HS-5 (cell line): ENCODE measurements at regions not wholly inside any gene's neighbourhood (a gene's known extent, or its start where the extent isn't known, plus 50 kb on each side); places are given as distances from the start of the nearest gene placed in this dataset.
A peak's percentile ranks its signal among the peaks of the same experiment; 100 is the strongest.

Source experiments
- DNase-seq: peaks from one replicate; pipeline ENCODE4 v3.0.0-alpha.2; 2012; ENCODE audit warnings: low read depth

GRCh38 chr2:238963161-238963970 lies 115.5 kb downstream of the TWIST2 start:
- no peak for DNase-seq

- no peak for DNase-seq
These were observed 116.1 kb downstream of the TWIST2 start for GRCh38 chr2:238963971-238964328.

DNA sequence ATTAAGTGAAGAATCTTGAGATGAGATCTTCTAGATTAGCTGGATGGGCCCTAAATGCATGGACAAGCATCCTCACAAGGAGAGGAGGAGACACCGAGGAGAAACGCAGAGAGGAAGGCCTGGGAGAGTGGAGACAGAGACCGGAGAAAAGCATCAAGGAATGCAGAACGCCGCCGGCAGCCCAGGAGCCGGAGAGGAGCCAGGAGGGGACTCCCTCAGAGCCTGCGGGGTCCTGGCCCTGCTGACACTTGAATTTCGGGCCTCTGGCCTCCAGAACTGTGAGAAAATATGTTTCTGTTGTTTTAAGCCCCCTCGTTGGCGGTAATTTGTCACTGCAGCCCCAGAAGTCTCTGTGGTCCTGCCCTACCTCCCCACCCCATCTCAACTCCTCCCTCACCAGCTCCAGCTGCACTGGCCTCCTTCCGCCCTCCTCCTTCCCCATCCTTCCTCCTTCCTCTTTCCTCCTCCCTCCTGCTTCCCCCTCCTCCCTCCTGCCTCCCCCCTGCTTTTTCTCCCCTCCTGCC lies 116.7 kb downstream of the TWIST2 start:
- no peak for DNase-seq

- no peak for DNase-seq
These were observed 117.6 kb downstream of the TWIST2 start for GRCh38 chr2:238965371-238966071.

DNA sequence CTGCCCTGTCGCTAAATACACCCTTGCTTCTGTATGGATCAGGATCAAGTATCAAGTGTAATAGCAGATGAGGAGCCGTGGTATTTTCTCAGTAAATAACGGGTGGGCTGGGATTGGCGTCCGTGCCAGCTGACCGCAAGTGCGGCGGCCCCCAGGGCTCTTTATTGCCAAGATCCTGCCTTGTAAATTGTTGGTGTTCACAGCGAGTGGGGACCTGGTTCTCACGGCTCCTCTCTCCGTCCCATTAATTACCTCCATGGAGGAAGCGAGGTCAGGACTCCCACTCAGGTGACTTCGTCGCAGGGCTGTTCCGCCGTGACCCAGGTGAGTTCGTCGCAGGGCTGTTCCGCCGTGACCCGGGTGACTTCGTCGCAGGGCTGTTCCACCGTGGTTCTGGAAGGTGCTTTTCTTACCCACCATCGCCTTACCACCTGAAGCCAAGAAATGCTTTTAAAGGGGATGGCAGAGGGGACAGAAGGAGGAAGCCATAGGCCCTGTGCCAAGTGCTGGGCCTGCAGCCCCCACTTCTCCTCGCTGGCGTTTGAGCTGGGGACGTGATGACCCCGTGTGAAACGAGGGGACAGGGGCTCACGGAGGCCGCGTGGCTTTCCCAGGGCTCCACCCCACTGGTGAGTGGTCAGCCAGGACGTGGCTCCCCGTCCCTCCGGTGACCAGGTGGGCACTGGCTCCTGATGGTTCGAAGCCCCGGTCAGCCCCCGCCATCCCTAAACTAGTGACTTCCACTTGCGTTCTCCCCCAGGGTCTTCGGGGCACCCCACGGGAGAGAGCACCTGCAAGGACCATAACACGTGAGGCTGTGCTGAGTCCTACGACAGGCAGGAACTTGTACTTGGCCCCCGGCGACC lies 118.4 kb downstream of the TWIST2 start:
- DNase-seq: no peak

GRCh38 chr2:238967031-238967977 lies 119.4 kb downstream of the TWIST2 start:
- DNase-seq: no peak

- no peak for DNase-seq
These were observed 120.1 kb downstream of the TWIST2 start for GRCh38 chr2:238967978-238968360.

DNA sequence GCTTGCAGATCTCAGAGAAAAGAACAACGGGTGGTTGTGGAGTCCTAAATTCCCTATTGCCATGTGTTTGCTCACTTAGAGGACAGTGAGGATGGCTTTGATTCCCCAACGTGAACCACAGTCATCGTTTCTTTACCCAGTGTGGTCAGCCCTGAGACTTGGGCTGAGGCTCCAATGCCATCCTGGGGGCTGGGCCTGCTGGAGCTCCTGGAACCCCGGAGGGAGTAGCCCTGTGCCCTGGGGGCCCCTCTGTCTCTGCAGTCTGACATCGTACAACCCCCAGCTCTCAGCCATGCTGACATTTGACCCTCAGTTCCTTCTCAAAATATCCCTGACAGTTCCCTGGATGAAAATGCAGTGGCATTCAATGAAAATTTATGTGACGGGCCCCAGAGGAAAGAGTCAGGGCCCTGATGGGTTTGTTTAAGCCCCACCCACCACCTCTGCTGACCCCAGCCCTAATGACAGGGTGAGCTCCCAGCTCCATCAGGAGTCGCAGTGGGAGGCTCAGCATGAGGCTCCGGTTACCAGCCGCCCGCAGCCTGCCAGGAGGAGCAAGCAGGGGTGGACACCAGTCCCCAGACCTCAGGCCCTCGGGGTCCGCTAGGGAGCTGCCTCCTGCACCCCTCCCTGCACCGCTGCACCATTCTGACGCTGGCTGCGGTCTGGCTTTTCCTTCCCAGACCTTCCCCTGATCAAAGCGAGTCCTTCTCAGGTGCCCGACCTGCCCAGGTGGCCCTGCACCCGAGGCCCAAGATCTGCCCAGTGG lies 120.9 kb downstream of the TWIST2 start:
- no peak for DNase-seq

- no peak for DNase-seq
These were observed 122.0 kb downstream of the TWIST2 start for GRCh38 chr2:238969857-238970256.

DNA sequence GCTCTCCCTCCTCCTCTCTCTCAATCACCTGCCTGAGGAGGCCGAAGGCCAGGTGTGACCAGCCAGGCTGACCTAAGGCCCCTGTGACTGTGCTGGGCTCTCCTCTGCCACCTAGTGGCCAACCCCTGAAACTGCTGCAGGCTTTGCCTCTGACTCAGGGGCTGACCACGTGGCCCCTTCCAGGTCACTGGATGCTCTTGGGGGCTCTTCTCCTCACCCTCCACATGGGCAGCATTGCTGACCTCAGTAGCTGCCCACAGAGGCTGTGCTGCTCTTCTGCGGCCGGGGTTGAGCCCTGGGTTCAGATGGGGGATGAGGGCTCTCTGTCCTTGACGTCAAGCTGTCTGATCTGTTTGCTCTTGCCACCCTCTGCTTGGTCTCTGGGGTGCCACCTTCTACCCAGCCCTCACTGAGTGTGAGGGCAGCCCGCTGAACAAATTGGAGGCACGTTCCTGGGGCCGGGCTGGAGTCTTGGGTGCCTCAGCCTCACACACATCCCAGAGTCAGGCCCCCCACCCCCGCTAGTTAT lies 122.7 kb downstream of the TWIST2 start:
- DNase-seq: no peak

DNA sequence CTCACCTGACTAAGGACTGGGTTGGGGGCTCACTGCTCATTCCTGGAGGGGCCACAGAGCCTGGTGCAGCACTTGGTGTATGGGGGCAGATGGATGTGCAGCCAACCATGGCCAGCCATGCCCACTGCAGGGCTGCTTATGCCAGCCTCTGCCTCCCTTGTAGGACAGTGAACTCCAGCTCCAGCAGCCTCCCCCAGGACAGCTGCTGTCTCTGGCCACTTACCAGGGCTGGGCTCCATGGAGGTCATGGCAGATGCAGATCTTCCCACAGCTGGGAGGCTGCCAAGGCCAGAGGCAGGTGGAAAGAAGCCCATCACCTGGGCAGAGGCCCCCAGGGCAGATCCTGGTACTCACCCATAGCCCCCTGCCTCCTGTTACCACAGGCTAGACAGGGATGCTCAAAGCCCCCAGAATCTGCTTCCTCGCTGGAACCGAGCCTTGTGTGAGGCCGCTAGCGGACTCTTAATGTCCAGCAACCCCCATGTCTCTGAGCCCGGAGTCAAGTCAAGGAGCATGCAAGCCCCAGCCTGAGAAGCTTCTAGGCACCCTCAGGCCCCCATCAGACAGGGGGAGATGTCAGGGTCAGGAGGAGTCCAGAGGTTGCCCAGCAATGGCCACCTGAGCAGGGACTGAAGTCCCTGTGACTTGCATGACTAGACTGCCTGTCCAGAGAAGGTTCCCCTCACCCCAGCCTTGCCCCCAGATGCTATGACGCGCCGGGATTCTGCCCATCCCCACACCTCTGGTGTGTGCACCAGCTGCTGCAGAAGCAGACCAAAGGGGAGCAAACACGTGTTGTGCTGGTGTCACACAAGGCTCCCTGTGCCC lies 123.6 kb downstream of the TWIST2 start:
- DNase-seq: no peak

DNA sequence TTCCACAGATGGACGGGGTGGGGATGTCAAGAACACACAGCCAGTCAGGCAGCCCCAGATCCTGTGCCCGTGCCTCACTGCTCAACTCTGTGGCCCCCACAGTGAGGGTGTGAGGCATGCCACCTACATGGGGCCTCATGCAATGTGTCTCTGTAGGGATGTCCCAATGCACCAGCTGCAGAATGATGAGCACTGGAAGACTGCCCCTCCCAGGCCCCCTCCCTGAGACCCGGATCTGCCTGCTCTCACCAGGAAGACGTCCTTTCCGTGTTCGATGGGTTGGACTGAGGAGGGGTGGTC lies 124.2 kb downstream of the TWIST2 start:
- DNase-seq: no peak

GRCh38 chr2:238973038-238973739 lies 125.3 kb downstream of the TWIST2 start:
- DNase-seq: no peak

GRCh38 chr2:238974081-238974480 lies 126.2 kb downstream of the TWIST2 start:
- no peak for DNase-seq

GRCh38 chr2:238974501-238975166 lies 126.7 kb downstream of the TWIST2 start:
- peak; percentile 79 for DNase-seq

GRCh38 chr2:238975408-238975807 lies 127.5 kb downstream of the TWIST2 start:
- no peak for DNase-seq

DNA sequence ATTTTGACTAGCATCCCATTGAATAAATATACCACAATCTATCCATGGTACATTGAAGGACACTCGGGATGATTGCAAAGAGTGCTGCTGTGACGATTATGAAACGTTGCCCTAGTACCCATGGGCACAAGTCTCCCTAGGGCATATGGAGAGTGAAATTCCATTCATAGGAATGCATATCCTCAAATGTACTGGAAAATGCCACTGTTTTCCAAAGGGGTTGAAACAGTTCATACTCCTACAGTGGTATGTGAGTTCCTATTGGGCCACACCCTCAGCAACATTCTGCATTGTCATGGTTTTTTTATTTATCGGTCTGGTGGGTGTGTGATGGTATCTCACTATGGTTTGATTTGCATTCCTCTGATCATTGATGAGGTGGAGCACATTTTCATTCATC lies 130.6 kb downstream of the TWIST2 start:
- no peak for DNase-seq

DNA sequence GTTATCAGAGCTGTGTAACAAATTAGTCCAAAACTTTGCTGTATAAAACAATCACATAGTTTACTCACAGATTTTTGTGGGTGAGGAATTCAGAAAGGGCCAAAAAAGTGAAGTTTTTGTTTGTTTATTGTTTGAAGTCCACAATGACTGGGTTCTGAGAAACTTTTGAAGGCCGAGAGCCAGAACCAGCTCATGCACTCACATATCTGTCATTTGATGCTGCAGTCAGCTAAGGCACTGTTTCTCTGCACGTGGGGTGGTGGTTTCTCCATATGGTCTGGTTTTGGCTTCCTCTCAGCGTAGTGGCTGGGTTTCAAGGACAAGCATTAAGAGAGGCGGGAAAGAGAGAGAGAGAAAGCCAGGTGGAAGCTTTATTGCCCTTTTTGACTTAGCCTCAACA lies 131.8 kb downstream of the TWIST2 start:
- no peak for DNase-seq
